ENCODE measurements at regions not wholly inside any gene's neighbourhood (a gene's known extent, or its start where the extent isn't known, plus 50 kb on each side); places are given as distances from the start of the nearest gene placed in this dataset.

DNA sequence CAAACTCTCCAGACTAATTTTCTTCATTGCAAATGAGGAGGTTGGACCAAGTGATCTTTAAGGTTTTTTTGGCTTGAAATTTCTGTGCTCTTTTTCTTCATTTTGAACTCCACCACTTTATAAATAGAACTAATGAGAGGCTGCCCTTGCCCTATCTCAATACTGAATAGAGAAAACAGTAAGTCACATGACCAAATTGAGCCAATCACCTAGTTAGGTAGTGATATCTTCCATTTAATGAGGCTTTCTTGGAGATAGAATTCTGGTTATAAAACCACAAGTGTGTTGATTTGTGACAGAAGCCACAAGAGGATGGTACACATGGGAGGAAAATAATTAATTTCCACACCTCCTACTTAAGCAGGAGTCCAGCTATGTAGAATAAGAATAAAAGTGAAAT lies 263.4 kb upstream of the SNX7 start:
- no peaks in the 10 kb centered on the region for H3K9me3 ChIP-seq
- H3K4me1 ChIP-seq: no peaks in the 10 kb centered on the region
- H3K27me3 ChIP-seq: no peaks in the 10 kb centered on the region
- H3K27ac ChIP-seq: no peak overlapping the region
- ATAC-seq: no peak
- no peaks in the 10 kb centered on the region for H3K36me3 ChIP-seq
- DNase-seq: no peak
- H3K4me3 ChIP-seq: no peak overlapping the region
- TF ChIP-seq, protein P1, sequence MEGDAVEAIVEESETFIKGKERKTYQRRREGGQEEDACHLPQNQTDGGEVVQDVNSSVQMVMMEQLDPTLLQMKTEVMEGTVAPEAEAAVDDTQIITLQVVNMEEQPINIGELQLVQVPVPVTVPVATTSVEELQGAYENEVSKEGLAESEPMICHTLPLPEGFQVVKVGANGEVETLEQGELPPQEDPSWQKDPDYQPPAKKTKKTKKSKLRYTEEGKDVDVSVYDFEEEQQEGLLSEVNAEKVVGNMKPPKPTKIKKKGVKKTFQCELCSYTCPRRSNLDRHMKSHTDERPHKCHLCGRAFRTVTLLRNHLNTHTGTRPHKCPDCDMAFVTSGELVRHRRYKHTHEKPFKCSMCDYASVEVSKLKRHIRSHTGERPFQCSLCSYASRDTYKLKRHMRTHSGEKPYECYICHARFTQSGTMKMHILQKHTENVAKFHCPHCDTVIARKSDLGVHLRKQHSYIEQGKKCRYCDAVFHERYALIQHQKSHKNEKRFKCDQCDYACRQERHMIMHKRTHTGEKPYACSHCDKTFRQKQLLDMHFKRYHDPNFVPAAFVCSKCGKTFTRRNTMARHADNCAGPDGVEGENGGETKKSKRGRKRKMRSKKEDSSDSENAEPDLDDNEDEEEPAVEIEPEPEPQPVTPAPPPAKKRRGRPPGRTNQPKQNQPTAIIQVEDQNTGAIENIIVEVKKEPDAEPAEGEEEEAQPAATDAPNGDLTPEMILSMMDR (IDR thresholded peaks at IDR 0.05): no peak
- intact Hi-C loops (cut with DNase I): no loop called here

DNA sequence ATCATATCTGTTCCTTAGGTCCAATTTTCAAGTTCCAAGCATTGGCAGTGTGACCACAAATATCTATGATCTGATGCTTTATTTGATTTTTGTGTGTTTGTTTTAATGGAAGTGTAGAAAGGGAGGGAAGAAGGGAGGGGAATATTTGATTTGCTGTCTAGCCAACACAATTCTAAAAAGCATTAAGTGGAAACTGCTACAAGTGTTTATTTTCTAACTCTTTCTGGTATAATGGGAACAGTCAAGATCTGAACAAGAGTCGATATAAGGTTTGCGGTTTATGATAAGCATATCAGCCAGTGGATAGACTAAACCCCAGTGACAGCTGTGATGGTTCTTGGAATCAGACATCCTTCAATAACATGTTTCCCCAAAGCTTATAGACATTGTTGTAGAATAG lies 267.8 kb upstream of the SNX7 start:
- H3K27ac ChIP-seq: no peak overlapping the region
- ATAC-seq (no peak), DNase-seq (no peak)
- TF ChIP-seq, protein P1 (IDR thresholded peaks at IDR 0.05): no peak
- no peaks in the 10 kb centered on the region for H3K4me1 ChIP-seq
- H3K4me3 ChIP-seq: no peak overlapping the region
- no peaks in the 10 kb centered on the region for H3K9me3 ChIP-seq
- intact Hi-C loops (cut with DNase I): no loop called here
- no peaks in the 10 kb centered on the region for H3K36me3 ChIP-seq
- H3K27me3 ChIP-seq: no peaks in the 10 kb centered on the region

DNA sequence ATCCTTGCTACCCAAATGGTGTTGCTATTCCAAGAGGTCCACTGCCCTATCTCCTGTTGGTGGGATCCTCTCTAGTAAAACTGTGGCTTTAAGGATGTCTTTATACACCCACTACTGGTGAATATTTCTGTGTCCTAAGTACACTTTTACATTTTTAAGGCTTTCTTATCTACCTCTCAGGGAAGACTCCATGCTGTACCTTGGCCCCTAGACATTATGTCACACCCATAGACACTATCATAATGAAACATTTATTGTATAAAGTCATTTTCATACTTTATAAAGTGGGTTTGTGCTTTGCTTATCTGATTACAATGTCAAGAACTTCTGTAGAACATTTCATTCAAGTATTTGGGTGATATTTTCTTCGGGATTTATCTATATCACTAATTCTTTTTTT lies 270.3 kb upstream of the SNX7 start:
- no peak overlapping the region for H3K4me3 ChIP-seq
- no peak for ATAC-seq
- H3K27ac ChIP-seq: no peak overlapping the region
- peaks cover 8% of the 10 kb centered on the region for H3K4me1 ChIP-seq
- no peaks in the 10 kb centered on the region for H3K27me3 ChIP-seq
- DNase-seq: no peak
- intact Hi-C loops (cut with DNase I): no loop called here
- TF ChIP-seq, protein P1 (IDR thresholded peaks at IDR 0.05): no peak
- no peaks in the 10 kb centered on the region for H3K9me3 ChIP-seq
- H3K36me3 ChIP-seq: no peaks in the 10 kb centered on the region

DNA sequence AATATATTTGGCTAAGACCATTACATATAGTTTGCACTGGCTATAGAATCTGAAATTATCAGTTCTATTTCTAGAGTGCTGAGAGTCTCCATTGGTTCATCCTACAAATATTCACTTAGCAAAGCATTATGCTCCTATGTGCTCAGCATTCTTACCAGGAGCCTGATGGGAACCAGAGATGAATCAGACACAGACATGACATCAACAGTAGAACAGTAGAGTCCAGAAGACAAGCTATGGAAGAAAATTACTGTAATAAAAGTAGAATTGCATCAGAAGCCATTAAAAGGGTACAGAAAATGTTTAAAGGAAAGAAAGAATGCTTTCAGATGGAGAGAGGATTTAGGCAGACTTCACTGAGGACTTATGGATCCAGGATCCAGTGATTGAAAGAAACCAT lies 271.7 kb upstream of the SNX7 start:
- H3K9me3 ChIP-seq: no peaks in the 10 kb centered on the region
- peaks cover 8% of the 10 kb centered on the region for H3K4me1 ChIP-seq
- H3K27ac ChIP-seq: no peak overlapping the region
- no peaks in the 10 kb centered on the region for H3K36me3 ChIP-seq
- TF ChIP-seq, protein P1 (IDR thresholded peaks at IDR 0.05): no peak
- no peak for DNase-seq
- H3K4me3 ChIP-seq: no peak overlapping the region
- no peak for ATAC-seq
- intact Hi-C loops (cut with DNase I): no loop called here
- no peaks in the 10 kb centered on the region for H3K27me3 ChIP-seq

DNA sequence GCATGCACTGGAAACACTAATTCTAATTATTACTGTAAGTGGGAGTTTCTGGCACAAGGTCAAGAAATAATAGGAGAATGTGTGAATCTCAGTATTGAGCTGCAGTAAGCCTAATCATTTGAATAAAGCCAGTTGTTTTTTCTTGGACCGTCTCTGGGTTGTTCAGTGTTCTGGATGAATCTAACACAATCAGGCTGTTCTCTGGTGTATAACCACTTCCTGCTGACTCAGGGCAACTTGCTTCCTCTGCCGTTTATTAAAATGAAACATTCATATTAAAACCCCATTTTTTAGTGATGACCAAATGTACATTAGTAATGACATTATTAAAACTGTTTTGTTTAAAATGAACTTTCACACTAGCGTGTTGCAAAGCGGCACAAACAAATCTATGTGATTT lies 273.1 kb upstream of the SNX7 start:
- peak overlapping the region; percentile 25 for H3K27ac ChIP-seq
- no peak overlapping the region for H3K4me3 ChIP-seq
- TF ChIP-seq, protein P1 (IDR thresholded peaks at IDR 0.05): no peak
- no peaks in the 10 kb centered on the region for H3K9me3 ChIP-seq
- no peak for DNase-seq
- ATAC-seq: peak; percentile 64
- no peaks in the 10 kb centered on the region for H3K36me3 ChIP-seq
- intact Hi-C loops (cut with DNase I): no loop called here
- no peaks in the 10 kb centered on the region for H3K27me3 ChIP-seq
- H3K4me1 ChIP-seq: peaks cover 8% of the 10 kb centered on the region

DNA sequence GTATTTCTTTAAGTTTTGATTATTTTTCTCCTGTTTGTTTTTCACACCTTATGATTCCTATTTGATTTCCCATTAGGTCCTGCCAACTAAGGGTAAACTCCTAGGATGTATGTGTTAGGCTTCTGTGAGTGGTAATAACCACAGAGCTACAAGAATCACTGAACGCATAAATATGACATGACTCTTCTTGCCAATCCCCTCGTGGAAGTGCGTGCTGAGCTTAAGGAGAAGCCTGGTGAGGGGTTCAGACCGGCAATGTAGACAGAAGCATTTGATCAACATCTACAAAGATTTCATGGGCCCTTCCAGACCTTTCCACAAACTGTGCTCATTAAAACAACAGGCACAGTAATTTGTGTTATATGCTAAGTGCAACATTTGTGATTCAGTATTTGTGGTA lies 273.8 kb upstream of the SNX7 start:
- intact Hi-C loops (cut with DNase I): no loop called here
- H3K9me3 ChIP-seq: no peaks in the 10 kb centered on the region
- peak overlapping the region; percentile 25 for H3K27ac ChIP-seq
- ATAC-seq (no peak), DNase-seq (no peak)
- H3K4me1 ChIP-seq: peaks cover 8% of the 10 kb centered on the region
- TF ChIP-seq, protein P1 (IDR thresholded peaks at IDR 0.05): no peak
- no peaks in the 10 kb centered on the region for H3K36me3 ChIP-seq
- H3K4me3 ChIP-seq: no peak overlapping the region
- H3K27me3 ChIP-seq: no peaks in the 10 kb centered on the region
